Activated CD8-positive, alpha-beta T cell treated with anti-CD3 and anti-CD28 coated beads for 36 hours (primary cell): ENCODE measurements at regions not wholly inside any gene's neighbourhood (a gene's known extent, or its start where the extent isn't known, plus 50 kb on each side); places are given as distances from the start of the nearest gene placed in this dataset.

ENCODE experiments used
- ATAC-seq: fragments of 200-7000 bp; cut with Tn5 transposase; one replicate; pipeline ENCODE4 v1.10.0; 2021; ENCODE audit warnings: mild to moderate bottlenecking, moderate library complexity
- CTCF ChIA-PET: fragments of 350-600 bp; sonication (Branson Sonifier 250); formaldehyde crosslinking; loops from one replicate; lab custom pipeline; 2021; ENCODE audit warnings: antibody characterized with exemption; lab: Charles Lee
- POLR2A ChIA-PET: fragments of 350-600 bp; sonication (Branson Sonifier 250); formaldehyde crosslinking; loops from one replicate; lab custom pipeline; 2021; ENCODE audit warnings: antibody characterized with exemption; lab: Charles Lee
- DNase-seq: peaks from one replicate; pipeline ENCODE4 v3.0.0-alpha.2; 2020
- H3K27ac Mint-ChIP-seq: one replicate; pipeline ENCODE4 v1.8.0; 2021; ENCODE audit warnings: mild to moderate bottlenecking, mixed read lengths
- H3K27me3 Mint-ChIP-seq: one replicate; pipeline ENCODE4 v1.8.0; 2021; ENCODE audit warnings: mixed read lengths
- H3K36me3 Mint-ChIP-seq: one replicate; pipeline ENCODE4 v1.8.0; 2021; ENCODE audit warnings: low read depth, mixed read lengths
- H3K4me1 Mint-ChIP-seq: one replicate; pipeline ENCODE4 v1.8.0; 2021; ENCODE audit warnings: low read depth, mixed read lengths
- H3K4me3 Mint-ChIP-seq: one replicate; pipeline ENCODE4 v1.8.0; 2021; ENCODE audit warnings: mild to moderate bottlenecking, moderate library complexity, mixed read lengths
- H3K9me3 Mint-ChIP-seq: one replicate; pipeline ENCODE4 v1.8.0; 2021; ENCODE audit warnings: mixed read lengths
- CTCF ChIP-seq: fragments of 200-600 bp; IDR thresholded peaks from one replicate; pipeline ENCODE4 v1.8.0; 2022; ENCODE audit warnings: antibody characterized with exemption, mild to moderate bottlenecking
- intact Hi-C: fragments of 100-400 bp; cut with micrococcal nuclease; formaldehyde crosslinking; loops from one replicate; pipeline ENCODE4 v1.10.0; 2022

- H3K4me3 Mint-ChIP-seq: no peak overlapping the region
- no peak for TF ChIP-seq CTCF
- CTCF ChIA-PET: no interaction called here
- POLR2A ChIA-PET: no interaction called here
- peaks cover 2% of the 10 kb centered on the region for H3K27me3 Mint-ChIP-seq
- DNase-seq: no peak
- no peaks in the 10 kb centered on the region for H3K9me3 Mint-ChIP-seq
- intact Hi-C loops: no loop called here
- H3K36me3 Mint-ChIP-seq: no peaks in the 10 kb centered on the region
- H3K27ac Mint-ChIP-seq: no peak overlapping the region
- H3K4me1 Mint-ChIP-seq: peaks cover 27% of the 10 kb centered on the region
- ATAC-seq: no peak
Measured at GRCh38 chr5:96072138-96072790, 110.6 kb upstream of the ELL2 start.

GRCh38 chr5:96070622-96071225, 109.1 kb upstream of the ELL2 start:
- Mint-ChIP-seq H3K4me1 (peaks cover 40% of the 10 kb centered on the region), H3K36me3 (no peaks in the 10 kb centered on the region), H3K27ac (no peak overlapping the region), H3K27me3 (no peaks in the 10 kb centered on the region), H3K9me3 (no peaks in the 10 kb centered on the region), H3K4me3 (no peak overlapping the region)
- ChIA-PET POLR2A (no interaction called here), CTCF (no interaction called here)
- no peak for TF ChIP-seq CTCF
- no peak for DNase-seq
- intact Hi-C loops: no loop called here
- no peak for ATAC-seq

GRCh38 chr5:96067894-96068614, 106.4 kb upstream of the ELL2 start:
- ATAC-seq (peak; percentile 18), DNase-seq (peak; percentile 20)
- no peak for TF ChIP-seq CTCF
- Mint-ChIP-seq H3K27ac (no peak overlapping the region), H3K4me1 (peaks cover 54% of the 10 kb centered on the region), H3K4me3 (no peak overlapping the region), H3K27me3 (no peaks in the 10 kb centered on the region), H3K9me3 (no peaks in the 10 kb centered on the region), H3K36me3 (no peaks in the 10 kb centered on the region)
- intact Hi-C loops: loop anchor here (5.0 kb wide), 1 partner anchor 196 kb away; no protein-coding TSS in a partner anchor
- POLR2A ChIA-PET: no interaction called here
- CTCF ChIA-PET: no interaction called here

- H3K27ac Mint-ChIP-seq: peak overlapping the region; percentile 23
- ChIA-PET CTCF (no interaction called here), POLR2A (no interaction called here)
- H3K9me3 Mint-ChIP-seq: no peaks in the 10 kb centered on the region
- ATAC-seq (no peak), DNase-seq (no peak)
- H3K4me3 Mint-ChIP-seq: no peak overlapping the region
- intact Hi-C loops: loop anchor here (5.0 kb wide), 1 partner anchor 195 kb away; no protein-coding TSS in a partner anchor
- TF ChIP-seq CTCF: no peak
- no peaks in the 10 kb centered on the region for H3K27me3 Mint-ChIP-seq
- H3K4me1 Mint-ChIP-seq: peaks cover 61% of the 10 kb centered on the region
- no peaks in the 10 kb centered on the region for H3K36me3 Mint-ChIP-seq
Measured at GRCh38 chr5:96067251-96067650, 105.6 kb upstream of the ELL2 start.

- ChIA-PET POLR2A (interaction anchor here (0.9 to 1.8 kb wide), 2 partner anchors 10 to 15 kb away, joined by 3 to 9 read pairs; no protein-coding TSS in a partner anchor), CTCF (interaction anchor here (0.9 to 1.4 kb wide), 2 partner anchors 12 to 270 kb away, joined by 3 read pairs; no protein-coding TSS in a partner anchor)
- TF ChIP-seq CTCF: no peak
- Mint-ChIP-seq H3K4me3 (no peak overlapping the region), H3K4me1 (peaks cover 59% of the 10 kb centered on the region), H3K27me3 (no peaks in the 10 kb centered on the region), H3K27ac (peak overlapping the region; percentile 85), H3K9me3 (no peaks in the 10 kb centered on the region), H3K36me3 (no peaks in the 10 kb centered on the region)
- intact Hi-C loops: loop anchor here (5.0 kb wide), 1 partner anchor 194 kb away; no protein-coding TSS in a partner anchor
- DNase-seq: no peak
- ATAC-seq: no peak
Measured at GRCh38 chr5:96066386-96066719, 104.7 kb upstream of the ELL2 start.
